B cell (primary cell): ENCODE measurements at regions not wholly inside any gene's neighbourhood (a gene's known extent, or its start where the extent isn't known, plus 50 kb on each side); places are given as distances from the start of the nearest gene placed in this dataset.

Experiments
- ATAC-seq: fragments of 200-7000 bp; cut with Tn5 transposase; one replicate; pipeline ENCODE4 v1.10.0; 2021; ENCODE audit warnings: low read depth, mild to moderate bottlenecking, moderate number of reproducible peaks, moderate library complexity
- CTCF ChIA-PET: fragments of 350-600 bp; sonication (Branson Sonifier 250); formaldehyde crosslinking; loops from one replicate; lab custom pipeline; 2021; ENCODE audit warnings: antibody characterized with exemption, inconsistent platforms; lab: Charles Lee
- POLR2A ChIA-PET: fragments of 350-600 bp; sonication (Branson Sonifier 250); formaldehyde crosslinking; loops from one replicate; lab custom pipeline; 2021; ENCODE audit warnings: antibody characterized with exemption; lab: Charles Lee
- DNase-seq: peaks from one replicate; pipeline ENCODE4 v3.0.0; 2013
- H2AFZ ChIP-seq: 2 replicates; pipeline ENCODE4 v1.6.1; 2012; ENCODE audit warnings: mild to moderate bottlenecking, low read depth, low read length; ENCODE audit not compliant: insufficient read depth, poor library complexity, severe bottlenecking
- H3K27ac ChIP-seq, 2 donors: 1 replicate in 1 of 2; 2 replicates in 1 of 2; pipeline ENCODE4 v1.5.1; 2012 to 2013; ENCODE audit warnings: low read length in 2 of 2, mild to moderate bottlenecking in 2 of 2, moderate library complexity in 1 of 2
- H3K27me3 ChIP-seq, 4 experiments: fragments of 200-600 bp in 1 of 4; sonication (generic) in 1 of 4; replicated peaks in 1 of 4; 1 replicate in 2 of 4; 2 replicates in 2 of 4; pipeline versions ENCODE4 v1.6.1 to v1.7.0; 2013 to 2016; ENCODE audit warnings: low read length in 3 of 4, mild to moderate bottlenecking in 2 of 4, mixed read lengths in 1 of 4, moderate library complexity in 1 of 4; ENCODE audit not compliant: insufficient read depth in 4 of 4, control insufficient read depth in 3 of 4; ENCODE audit errors: control extremely low read depth in 1 of 4
- H3K36me3 ChIP-seq, 2 experiments: replicated peaks in 1 of 2; 1 replicate in 1 of 2; 2 replicates in 1 of 2; pipeline versions ENCODE4 v1.6.1 to v1.7.1; 2013; ENCODE audit warnings: low read length in 1 of 2; ENCODE audit not compliant: insufficient read depth in 2 of 2, control insufficient read depth in 1 of 2; ENCODE audit errors: control extremely low read depth in 1 of 2, extremely low read depth in 1 of 2
- H3K4me1 ChIP-seq, 2 donors: fragments of 200-600 bp in 1 of 2; sonication (generic) in 1 of 2; 1 replicate in 1 of 2; 2 replicates in 1 of 2; pipeline versions ENCODE4 v1.5.1 to v1.6.1; 2013 to 2017; ENCODE audit warnings: low read length in 2 of 2; ENCODE audit not compliant: control insufficient read depth in 2 of 2, insufficient read depth in 2 of 2
- H3K4me2 ChIP-seq: replicated peaks from 2 replicates; pipeline ENCODE3; 2012; ENCODE audit warnings: mild to moderate bottlenecking, low read depth, low read length; ENCODE audit not compliant: poor library complexity, severe bottlenecking
- H3K4me3 ChIP-seq, 5 experiments: fragments of 200-600 bp in 1 of 5; sonication (generic) in 1 of 5; 1 replicate in 3 of 5; 2 replicates in 2 of 5; pipeline versions ENCODE4 v1.5.1 to v1.7.0; 2011 to 2016; ENCODE audit warnings: low read length in 4 of 5, mild to moderate bottlenecking in 4 of 5, low read depth in 2 of 5, control low read depth in 1 of 5, moderate library complexity in 1 of 5; ENCODE audit not compliant: insufficient read depth in 1 of 5; ENCODE audit errors: control extremely low read depth in 1 of 5, extremely low read depth in 1 of 5
- H3K79me2 ChIP-seq: fragments of 200-600 bp; sonication (generic); one replicate; pipeline ENCODE4 v1.6.0; 2016; ENCODE audit warnings: low read length; ENCODE audit not compliant: control insufficient read depth, insufficient read depth
- H3K9ac ChIP-seq: fragments of 200-600 bp; sonication (generic); 2 replicates; pipeline ENCODE4 v1.6.1; 2017; ENCODE audit warnings: mild to moderate bottlenecking, low read length, moderate library complexity
- H3K9me3 ChIP-seq, 3 donors: one replicate each; pipeline versions ENCODE4 v1.6.1 to v1.7.1; 2013; ENCODE audit warnings: low read length in 2 of 3; ENCODE audit not compliant: control insufficient read depth in 2 of 3, insufficient read depth in 1 of 3; ENCODE audit errors: control extremely low read depth in 1 of 3
- H4K20me1 ChIP-seq: 2 replicates; pipeline ENCODE4 v1.6.0; 2012; ENCODE audit warnings: mild to moderate bottlenecking, low read length; ENCODE audit not compliant: insufficient read depth, control insufficient read depth, poor library complexity, severe bottlenecking
- H3K27ac Mint-ChIP-seq: one replicate; pipeline ENCODE4 v1.8.0; 2021; ENCODE audit warnings: mixed read lengths
- H3K27me3 Mint-ChIP-seq: one replicate; pipeline ENCODE4 v1.8.0; 2021; ENCODE audit warnings: mixed read lengths
- H3K4me1 Mint-ChIP-seq: one replicate; pipeline ENCODE4 v1.8.0; 2021; ENCODE audit warnings: mixed read lengths
- H3K4me3 Mint-ChIP-seq: one replicate; pipeline ENCODE4 v1.8.0; 2021; ENCODE audit warnings: mixed read lengths
- H3K9me3 Mint-ChIP-seq: one replicate; pipeline ENCODE4 v1.8.0; 2022; ENCODE audit warnings: mixed read lengths; ENCODE audit not compliant: insufficient read depth
- CTCF ChIP-seq: fragments of 200-600 bp; IDR thresholded peaks from one replicate; pipeline ENCODE4 v1.8.0; 2022; ENCODE audit warnings: antibody characterized with exemption, mild to moderate bottlenecking
- EZH2 ChIP-seq: IDR thresholded peaks from 2 replicates; pipeline ENCODE4 v1.6.1; 2012; ENCODE audit warnings: borderline replicate concordance, low read depth, mild to moderate bottlenecking, moderate library complexity, low read length; ENCODE audit not compliant: insufficient read depth, poor library complexity, severe bottlenecking
- WGBS: methylation state at CpG from one replicate; pipeline ENCODE4 v1.1.5; 2013; ENCODE audit warnings: missing lambda C conversion rate; ENCODE audit not compliant: insufficient coverage; 5-methylcytosine and 5-hydroxymethylcytosine counted together
- intact Hi-C: fragments of 100-400 bp; cut with micrococcal nuclease; formaldehyde crosslinking; loops from one replicate; pipeline ENCODE4 v1.10.0; 2022

GRCh38 chr18:42264497-42264896, 309.5 kb downstream of the PIK3C3 start:
- H3K4me1 ChIP-seq = no peaks in the 10 kb centered on the region
- H3K27ac Mint-ChIP-seq = no peak overlapping the region
- no peak for TF ChIP-seq CTCF
- no peak for TF ChIP-seq EZH2
- H3K36me3 ChIP-seq = no peaks in the 10 kb centered on the region
- intact Hi-C loops = no loop called here
- no peak overlapping the region for H2AFZ ChIP-seq
- no peaks in the 10 kb centered on the region for H3K79me2 ChIP-seq
- no peak overlapping the region for H3K4me3 ChIP-seq
- H4K20me1 ChIP-seq = no peaks in the 10 kb centered on the region
- no peaks in the 10 kb centered on the region for H3K4me1 Mint-ChIP-seq
- no peak for DNase-seq
- no peak for ATAC-seq
- ChIA-PET POLR2A (no interaction called here), CTCF (no interaction called here)
- no peaks in the 10 kb centered on the region for H3K27me3 ChIP-seq
- H3K27ac ChIP-seq = no peak overlapping the region
- no peak overlapping the region for H3K9ac ChIP-seq
- H3K4me2 ChIP-seq = no peak overlapping the region
- H3K9me3 Mint-ChIP-seq = no peaks in the 10 kb centered on the region
- H3K9me3 ChIP-seq = no peaks in the 10 kb centered on the region
- H3K4me3 Mint-ChIP-seq = no peak overlapping the region
- H3K27me3 Mint-ChIP-seq = no peaks in the 10 kb centered on the region

- TF ChIP-seq EZH2 (no peak), CTCF (no peak)
- DNase-seq (no peak), ATAC-seq (no peak)
- 93% methylated on average over 3 of the region's 7 CpGs for WGBS
- POLR2A ChIA-PET = no interaction called here
- Histone ChIP-seq H3K4me1 (no peaks in the 10 kb centered on the region), H2AFZ (no peak overlapping the region), H3K27ac (no peak overlapping the region), H3K4me2 (no peak overlapping the region), H3K79me2 (no peaks in the 10 kb centered on the region), H3K4me3 (no peak overlapping the region), H3K9me3 (no peaks in the 10 kb centered on the region), H3K27me3 (no peaks in the 10 kb centered on the region), H3K9ac (no peak overlapping the region), H3K36me3 (no peaks in the 10 kb centered on the region), H4K20me1 (no peaks in the 10 kb centered on the region)
- intact Hi-C loops = no loop called here
- H3K27me3 Mint-ChIP-seq = no peaks in the 10 kb centered on the region
- CTCF ChIA-PET = no interaction called here
- H3K4me1 Mint-ChIP-seq = no peaks in the 10 kb centered on the region
- no peak overlapping the region for H3K4me3 Mint-ChIP-seq
- no peaks in the 10 kb centered on the region for H3K9me3 Mint-ChIP-seq
- no peak overlapping the region for H3K27ac Mint-ChIP-seq
Measured at GRCh38 chr18:42268186-42268725, 313.2 kb downstream of the PIK3C3 start.
